ENCODE measurements at regions not wholly inside any gene's neighbourhood (a gene's known extent, or its start where the extent isn't known, plus 50 kb on each side); places are given as distances from the start of the nearest gene placed in this dataset.
A peak's percentile ranks its signal among the peaks of the same experiment; 100 is the strongest.

GRCh38 chr12:75677522-75677921 lies 166.1 kb upstream of the KRR1 start:
- Histone ChIP-seq H3K36me3 (ENCODE audit: insufficient read depth, low read length) (no peaks in the 10 kb centered on the region), H2AFZ (ENCODE audit: low read depth, low read length) (no peak overlapping the region), H3K79me2 (replicated peaks; ENCODE audit: insufficient read depth, low read length) (no peaks in the 10 kb centered on the region), H3K9me2 (ENCODE audit: insufficient read depth, low read length) (no peaks in the 10 kb centered on the region), H3K27me3 (ENCODE audit: insufficient read depth, low read depth, low read length) (no peaks in the 10 kb centered on the region), H3K9me3 (ENCODE audit: low read length) (no peaks in the 10 kb centered on the region), H3K9ac (ENCODE audit: low read length) (no peak overlapping the region), H3K27ac (ENCODE audit: low read length) (no peak overlapping the region), H4K20me1 (ENCODE audit: insufficient read depth) (no peaks in the 10 kb centered on the region), H3F3A (ENCODE audit: insufficient read depth, low read length, poor library complexity, severe bottlenecking) (no peaks in the 10 kb centered on the region), H3K4me2 (ENCODE audit: low read length) (no peak overlapping the region), H3K4me3 (ENCODE audit: low read length) (no peak overlapping the region)
- TF ChIP-seq MXI1 (conservative IDR thresholded peaks at IDR 0.05; ENCODE audit: poor library complexity, severe bottlenecking): no peak
- no peak for TF ChIP-seq POLR2AphosphoS5 (IDR thresholded peaks at IDR 0.05)
- no peak for TF ChIP-seq TAF1 (IDR thresholded peaks at IDR 0.05; ENCODE audit: low read depth)
- TF ChIP-seq CTCF (IDR thresholded peaks at IDR 0.05; ENCODE audit: poor library complexity, severe bottlenecking): no peak

- Histone ChIP-seq H2AFZ (ENCODE audit: low read depth, low read length) (no peak overlapping the region), H3K9ac (ENCODE audit: low read length) (no peak overlapping the region), H3K27me3 (ENCODE audit: insufficient read depth, low read depth, low read length) (no peaks in the 10 kb centered on the region), H3K9me2 (ENCODE audit: insufficient read depth, low read length) (no peaks in the 10 kb centered on the region), H3K4me3 (ENCODE audit: low read length) (no peak overlapping the region), H3F3A (ENCODE audit: insufficient read depth, low read length, poor library complexity, severe bottlenecking) (no peaks in the 10 kb centered on the region), H3K4me2 (ENCODE audit: low read length) (no peak overlapping the region), H3K27ac (ENCODE audit: low read length) (peak overlapping the region; percentile 66), H3K36me3 (ENCODE audit: insufficient read depth, low read length) (no peaks in the 10 kb centered on the region), H4K20me1 (ENCODE audit: insufficient read depth) (no peaks in the 10 kb centered on the region), H3K79me2 (replicated peaks; ENCODE audit: insufficient read depth, low read length) (no peaks in the 10 kb centered on the region), H3K9me3 (ENCODE audit: low read length) (no peaks in the 10 kb centered on the region)
- TF ChIP-seq TAF1 (IDR thresholded peaks at IDR 0.05; ENCODE audit: low read depth) (no peak), MXI1 (conservative IDR thresholded peaks at IDR 0.05; ENCODE audit: poor library complexity, severe bottlenecking) (no peak), EP300 (conservative IDR thresholded peaks at IDR 0.05; ENCODE audit: poor library complexity, severe bottlenecking) (peak; percentile 55)
These were observed 163.0 kb upstream of the KRR1 start for GRCh38 chr12:75674393-75674792.

- H3K9ac ChIP-seq (ENCODE audit: low read length): no peak overlapping the region
- H3F3A ChIP-seq (ENCODE audit: insufficient read depth, low read length, poor library complexity, severe bottlenecking): no peaks in the 10 kb centered on the region
- H3K79me2 ChIP-seq (replicated peaks; ENCODE audit: insufficient read depth, low read length): no peaks in the 10 kb centered on the region
- H3K27ac ChIP-seq (ENCODE audit: low read length): peak overlapping the region; percentile 28
- H3K36me3 ChIP-seq (ENCODE audit: insufficient read depth, low read length): no peaks in the 10 kb centered on the region
- H3K9me2 ChIP-seq (ENCODE audit: insufficient read depth, low read length): no peaks in the 10 kb centered on the region
- no peak for TF ChIP-seq CTCF (IDR thresholded peaks at IDR 0.05; ENCODE audit: poor library complexity, severe bottlenecking)
- no peak for TF ChIP-seq EZH2 (IDR thresholded peaks at IDR 0.05; ENCODE audit: borderline replicate concordance, insufficient read depth, low read length, poor library complexity, severe bottlenecking)
- TF ChIP-seq EP300 (conservative IDR thresholded peaks at IDR 0.05; ENCODE audit: poor library complexity, severe bottlenecking): no peak
- TF ChIP-seq REST (IDR thresholded peaks at IDR 0.05; ENCODE audit: borderline replicate concordance): no peak
- TF ChIP-seq MXI1 (conservative IDR thresholded peaks at IDR 0.05; ENCODE audit: poor library complexity, severe bottlenecking): no peak
- TF ChIP-seq SMC3 (conservative IDR thresholded peaks at IDR 0.05; ENCODE audit: poor library complexity): no peak
- TF ChIP-seq POLR2AphosphoS5 (IDR thresholded peaks at IDR 0.05): no peak
- TF ChIP-seq RAD21 (conservative IDR thresholded peaks at IDR 0.05): no peak
- TF ChIP-seq TAF1 (IDR thresholded peaks at IDR 0.05; ENCODE audit: low read depth): no peak
- H4K20me1 ChIP-seq (ENCODE audit: insufficient read depth): no peaks in the 10 kb centered on the region
- H3K9me3 ChIP-seq (ENCODE audit: low read length): no peaks in the 10 kb centered on the region
- no peaks in the 10 kb centered on the region for H3K27me3 ChIP-seq (ENCODE audit: insufficient read depth, low read depth, low read length)
- H2AFZ ChIP-seq (ENCODE audit: low read depth, low read length): no peak overlapping the region
- peak overlapping the region; percentile 50 for H3K4me2 ChIP-seq (ENCODE audit: low read length)
- peak overlapping the region; percentile 29 for H3K4me3 ChIP-seq (ENCODE audit: low read length)
These were observed 160.8 kb upstream of the KRR1 start for GRCh38 chr12:75672200-75672599.

Measured in neural cell (in vitro differentiated cells).